HG03175 (cell line): ENCODE measurements at regions not wholly inside any gene's neighbourhood (a gene's known extent, or its start where the extent isn't known, plus 50 kb on each side); places are given as distances from the start of the nearest gene placed in this dataset.

Source experiments
- ATAC-seq: cut with Tn5 transposase; IDR thresholded peaks from one replicate; pipeline ENCODE4 v1.9.1; 2021; ENCODE audit warnings: mild to moderate bottlenecking, moderate library complexity; ENCODE audit not compliant: unreplicated experiment

DNA sequence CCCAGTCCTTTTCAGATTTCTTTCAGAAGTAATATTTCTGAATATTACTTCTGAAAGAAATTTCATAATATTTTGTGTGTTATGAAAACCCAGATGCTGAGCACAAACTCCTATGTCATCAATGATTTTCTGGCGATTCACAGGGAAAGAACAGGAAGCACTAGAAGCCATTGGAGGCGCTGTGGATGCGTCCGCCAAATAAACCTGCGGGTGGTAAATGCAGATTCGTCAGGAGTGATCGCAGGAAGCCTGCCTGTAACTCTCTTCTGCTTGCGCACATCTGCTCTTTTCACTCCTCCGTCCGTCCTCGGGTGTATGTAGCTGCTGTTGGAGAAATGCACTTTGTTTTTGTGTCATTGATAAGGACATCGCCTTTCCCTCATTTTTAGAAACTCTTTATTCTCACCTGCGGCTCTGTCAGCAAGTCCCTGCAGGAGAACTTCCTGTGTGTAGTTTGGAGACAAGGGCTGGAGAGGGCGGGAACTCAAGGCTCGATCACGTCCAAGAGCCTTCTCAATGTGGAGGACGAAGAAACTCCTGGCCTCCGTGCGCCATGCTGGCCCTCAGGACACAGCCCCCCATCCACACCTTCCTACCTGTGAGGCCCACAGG lies 483.8 kb downstream of the GALR1 start:
- no peak for ATAC-seq

GRCh38 chr18:77736842-77737241 lies 487.2 kb downstream of the GALR1 start:
- no peak for ATAC-seq

DNA sequence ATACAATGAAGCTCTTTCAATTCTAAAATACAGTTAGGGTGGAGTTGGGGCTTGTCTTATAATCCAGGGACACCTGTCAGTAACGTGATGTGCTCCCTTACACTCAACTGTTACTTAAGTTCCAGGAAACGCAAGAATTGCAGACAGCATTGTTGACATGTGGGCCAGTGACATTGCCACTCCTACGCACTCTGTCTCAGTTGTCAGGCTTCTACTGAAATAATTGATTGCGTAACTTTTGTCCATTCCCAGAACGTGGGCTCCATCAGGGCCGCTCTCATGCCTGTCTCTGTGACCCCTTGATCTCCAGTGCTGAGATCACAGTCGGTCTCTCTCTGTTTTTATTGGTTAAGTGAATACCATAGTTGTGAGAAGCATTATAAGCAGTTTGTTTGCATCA lies 487.8 kb downstream of the GALR1 start:
- no peak for ATAC-seq

- no peak for ATAC-seq
These were observed 499.4 kb downstream of the GALR1 start for GRCh38 chr18:77749089-77749488.

DNA sequence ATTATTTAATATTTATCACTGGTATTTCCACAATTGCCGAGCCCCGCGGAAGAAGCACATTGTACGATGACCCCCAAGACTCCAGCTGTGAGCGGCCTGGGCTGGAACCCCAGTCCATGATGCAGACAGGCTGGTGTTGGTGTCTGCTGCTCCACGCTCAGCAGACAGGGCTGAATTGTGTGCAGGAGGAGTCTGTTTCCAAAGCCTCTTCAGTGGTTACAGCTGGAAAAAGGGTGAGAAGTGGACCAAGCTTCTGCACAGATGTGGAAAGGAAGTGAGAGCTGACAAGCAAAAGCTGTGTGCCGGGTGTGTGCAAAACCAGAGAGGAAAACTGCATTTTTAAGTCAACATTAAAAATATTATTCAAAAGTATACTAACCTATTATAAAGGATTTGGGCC lies 500.4 kb downstream of the GALR1 start:
- ATAC-seq = no peak

GRCh38 chr18:77754475-77755044 lies 504.9 kb downstream of the GALR1 start:
- no peak for ATAC-seq

- no peak for ATAC-seq
These were observed 505.5 kb downstream of the GALR1 start for GRCh38 chr18:77755187-77755586.

- ATAC-seq = no peak
These were observed 511.7 kb downstream of the GALR1 start for GRCh38 chr18:77761332-77761731.

DNA sequence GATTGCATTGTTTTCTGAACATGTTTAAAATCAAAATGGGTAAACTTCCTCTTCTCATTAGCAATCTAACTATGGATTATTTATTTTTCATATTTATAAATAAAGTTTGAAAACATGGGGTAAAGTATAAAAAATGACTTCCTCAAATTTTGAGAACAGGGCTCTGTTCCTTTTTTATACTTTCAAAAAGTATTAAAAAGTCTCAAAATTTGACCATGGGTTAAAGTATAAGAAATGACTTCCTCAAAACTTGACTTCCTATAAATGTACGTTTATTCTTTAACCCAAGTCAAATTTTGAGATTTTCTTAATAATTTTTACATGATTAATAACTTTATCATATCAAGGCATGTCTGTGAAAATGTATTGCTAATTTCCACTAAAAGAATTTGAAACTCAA lies 512.4 kb downstream of the GALR1 start:
- no peak for ATAC-seq

DNA sequence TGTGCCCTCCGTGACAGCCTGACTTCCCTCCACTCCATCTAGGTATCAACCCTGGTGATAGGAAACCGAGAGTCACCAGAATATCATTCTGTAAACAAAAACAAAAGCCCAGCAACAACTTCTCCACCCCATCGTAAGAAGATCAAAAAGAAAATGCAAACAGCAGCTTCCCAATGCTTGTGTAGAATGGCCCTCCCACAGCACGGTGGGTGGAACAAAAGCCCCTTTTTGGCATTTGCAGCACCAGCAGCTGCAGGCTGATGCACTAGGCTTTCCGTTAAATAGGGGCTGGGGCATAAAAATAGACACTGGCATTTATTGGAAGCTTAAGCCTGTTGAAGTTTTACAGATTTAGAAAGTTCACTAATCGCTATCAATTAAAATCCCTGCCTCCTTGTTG lies 513.0 kb downstream of the GALR1 start:
- ATAC-seq = no peak

GRCh38 chr18:77763530-77764145 lies 514.0 kb downstream of the GALR1 start:
- ATAC-seq = no peak

GRCh38 chr18:77765468-77765867 lies 515.8 kb downstream of the GALR1 start:
- ATAC-seq = no peak

DNA sequence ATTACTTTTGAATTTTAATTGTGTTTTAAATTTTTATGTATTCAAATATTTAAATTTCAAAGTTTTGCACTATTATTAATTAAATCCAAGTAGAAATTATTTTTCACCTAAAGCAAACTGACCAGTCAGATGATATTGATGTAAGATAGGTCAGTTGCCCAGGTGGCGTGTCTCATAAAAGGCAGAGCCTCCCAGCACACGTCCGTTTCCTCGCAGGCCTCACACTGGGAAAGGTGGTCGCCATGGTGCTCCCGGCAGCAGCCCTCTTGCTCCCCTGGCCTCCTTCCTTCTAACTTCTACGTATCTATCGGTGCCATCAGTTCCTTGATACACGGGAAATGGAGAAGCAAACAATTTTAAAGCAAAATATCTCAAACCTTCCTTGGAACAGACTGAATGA lies 516.8 kb downstream of the GALR1 start:
- no peak for ATAC-seq

DNA sequence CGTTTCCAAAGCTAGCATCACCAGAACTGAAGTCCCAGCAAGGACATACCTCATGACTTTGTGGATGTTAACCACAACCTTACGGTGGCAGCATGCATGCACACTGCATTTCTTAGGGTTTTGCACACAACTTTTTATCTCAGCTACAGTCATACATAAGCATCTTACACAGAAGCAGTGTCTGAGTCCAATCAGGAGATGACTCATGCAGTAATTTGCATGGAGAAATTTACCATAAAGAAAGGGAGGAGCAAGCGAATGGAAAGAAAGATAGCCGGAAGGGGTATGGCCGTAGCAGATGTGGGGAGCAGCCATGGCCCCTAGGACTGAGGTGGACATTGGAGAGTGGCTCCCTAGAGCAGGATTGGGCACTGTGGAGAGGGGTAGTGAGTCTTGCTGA lies 522.5 kb downstream of the GALR1 start:
- no peak for ATAC-seq

DNA sequence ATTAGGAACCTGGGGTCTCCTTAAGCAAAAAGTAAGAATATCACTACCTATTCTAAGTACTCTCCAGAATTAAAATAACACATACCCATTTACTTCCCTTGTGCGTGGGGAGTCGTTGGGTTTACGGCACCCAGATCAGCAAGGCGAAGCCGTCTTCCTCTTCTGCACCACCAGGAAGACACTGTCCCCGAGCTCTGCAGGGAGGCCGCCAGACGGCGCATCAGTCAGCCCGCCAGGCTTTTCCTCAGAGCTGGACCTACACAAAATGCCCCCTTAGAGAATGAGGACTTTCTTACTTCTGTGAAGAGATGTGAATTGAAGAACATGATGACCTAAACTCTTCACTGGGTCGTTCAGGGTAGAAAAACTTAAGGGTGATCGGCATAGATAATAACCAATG lies 526.5 kb downstream of the GALR1 start:
- no peak for ATAC-seq

- ATAC-seq = no peak
These were observed 527.5 kb downstream of the GALR1 start for GRCh38 chr18:77777163-77777562.

DNA sequence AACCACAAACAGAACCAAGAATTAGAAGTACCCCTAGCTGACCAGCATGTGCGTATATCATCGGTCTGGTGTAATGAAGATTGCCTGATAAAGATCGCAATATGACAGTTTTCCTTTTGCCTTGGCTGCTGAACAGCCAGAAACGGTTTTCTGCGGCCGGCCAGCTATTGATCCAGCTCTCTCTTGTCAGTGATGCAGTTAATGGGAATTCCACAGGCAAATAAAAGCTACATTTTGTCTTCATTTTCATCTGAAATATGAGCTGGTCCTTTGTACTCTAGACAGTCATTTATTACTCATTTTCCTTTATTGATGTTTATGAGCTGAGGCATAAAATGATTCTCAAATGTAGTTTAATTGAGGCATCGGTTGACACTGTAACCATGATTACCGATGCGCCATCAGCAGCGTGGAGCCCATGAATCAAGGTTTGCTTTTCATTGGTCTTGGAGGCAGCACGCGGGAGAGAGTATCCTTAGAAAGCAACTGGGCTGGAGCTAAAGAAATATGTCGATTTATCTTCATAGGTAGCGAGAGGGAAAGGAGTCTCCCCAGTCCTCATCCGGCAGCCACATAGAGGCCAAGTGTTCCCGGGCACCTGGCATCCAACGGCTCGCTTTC lies 535.2 kb downstream of the GALR1 start:
- no peak for ATAC-seq

DNA sequence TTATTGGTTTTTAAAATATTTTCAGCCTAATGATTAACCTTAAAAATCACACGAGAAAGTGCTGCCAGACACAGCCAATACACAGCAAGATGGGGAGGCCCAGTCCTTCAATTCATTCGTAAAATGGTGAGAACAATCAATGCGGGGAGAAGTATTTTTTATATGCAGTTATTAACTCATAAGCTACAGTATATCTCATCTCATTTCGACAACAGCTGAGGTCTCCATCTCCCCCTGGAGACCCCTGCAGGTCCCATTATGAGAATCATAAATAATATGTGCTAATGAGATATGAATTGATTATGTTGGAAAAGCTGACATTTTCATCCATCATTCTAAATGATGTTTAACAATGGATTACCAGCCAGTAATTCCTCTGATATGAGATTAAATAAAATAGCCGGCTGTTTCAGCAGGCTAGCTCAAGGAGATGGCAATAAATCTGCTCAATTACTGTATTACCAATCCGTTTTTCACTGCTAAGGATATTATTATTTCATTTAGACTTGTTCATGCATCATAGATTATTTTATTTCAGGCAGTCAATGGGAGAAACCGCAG lies 535.8 kb downstream of the GALR1 start:
- no peak for ATAC-seq

- no peak for ATAC-seq
These were observed 553.4 kb downstream of the GALR1 start for GRCh38 chr18:77803024-77803423.

GRCh38 chr18:77804382-77804781 lies 554.7 kb downstream of the GALR1 start:
- no peak for ATAC-seq

- no peak for ATAC-seq
These were observed 558.0 kb downstream of the GALR1 start for GRCh38 chr18:77807650-77808049.

- ATAC-seq = no peak
These were observed 561.9 kb downstream of the GALR1 start for GRCh38 chr18:77811503-77811902.
